Right cardiac atrium (tissue), 5 donors: ENCODE measurements at regions not wholly inside any gene's neighbourhood (a gene's known extent, or its start where the extent isn't known, plus 50 kb on each side); places are given as distances from the start of the nearest gene placed in this dataset.

ENCODE experiments used
- ATAC-seq, 2 donors: fragments of 200-7000 bp; cut with Tn5 transposase; one replicate each; pipeline versions ENCODE4 v1.8.0 to v1.9.1; 2020; ENCODE audit warnings: moderate library complexity in 2 of 2, mild to moderate bottlenecking in 1 of 2
- DNase-seq, 3 donors: peaks; one replicate each; pipeline ENCODE4 v3.0.0-alpha.2; 2020
- H3K27ac ChIP-seq: one replicate; pipeline ENCODE4 v1.5.1; 2013; ENCODE audit warnings: mild to moderate bottlenecking, low read length, control low read depth, moderate library complexity
- H3K27me3 ChIP-seq: one replicate; pipeline ENCODE4 v1.6.1; 2013; ENCODE audit not compliant: control insufficient read depth, insufficient read depth
- H3K4me1 ChIP-seq: one replicate; pipeline ENCODE4 v1.6.1; 2013; ENCODE audit warnings: low read length; ENCODE audit not compliant: control insufficient read depth, insufficient read depth
- H3K4me3 ChIP-seq: one replicate; pipeline ENCODE4 v1.5.1; 2013; ENCODE audit warnings: low read length, control low read depth
- H3K9me3 ChIP-seq: one replicate; pipeline ENCODE4 v1.6.1; 2013; ENCODE audit warnings: low read length; ENCODE audit not compliant: control insufficient read depth
- WGBS: extraction: QIAGEN DNeasy Blood & Tissue Kit; methylation state at CpG from one replicate; pipeline ENCODE4 v1.1.7; 2013; 5-methylcytosine and 5-hydroxymethylcytosine counted together
- intact Hi-C, 4 donors: fragments of 100-400 bp; cut with DNase I; formaldehyde crosslinking; loops; one replicate each; pipeline versions ENCODE4 v1.11.0 to v1.14.0; 2022 to 2023
- donor health status: healthy with polysubstance abuse.
- donor health status: DM: no; HTN: yes; CAD: no.
- donor health status: DM: no; HTN: no; CAD: no.
- donor health status: DM: no; HTN: yes; CAD: no; lungs with severe emphysema.
- donor health status: DM: yes; HTN: yes; CAD: no.

- Histone ChIP-seq H3K27me3 (no peaks in the 10 kb centered on the region), H3K4me3 (no peak overlapping the region), H3K9me3 (no peaks in the 10 kb centered on the region), H3K27ac (no peak overlapping the region), H3K4me1 (no peaks in the 10 kb centered on the region)
- DNase-seq (no peak), ATAC-seq (no peak)
- 58% methylated on average over 2 of the region's 2 CpGs for WGBS
- intact Hi-C loops: no loop called here
Observed at GRCh38 chr18:73479477-73479876, 611.7 kb upstream of the NETO1 start.

- 87% methylated on average over 2 of the region's 2 CpGs for WGBS
- ATAC-seq (no peak), DNase-seq (no peak)
- no peak overlapping the region for H3K4me3 ChIP-seq
- H3K4me1 ChIP-seq: no peaks in the 10 kb centered on the region
- no peaks in the 10 kb centered on the region for H3K9me3 ChIP-seq
- no peaks in the 10 kb centered on the region for H3K27me3 ChIP-seq
- H3K27ac ChIP-seq: no peak overlapping the region
- intact Hi-C loops: no loop called here
Observed at GRCh38 chr18:73478191-73478590, 610.4 kb upstream of the NETO1 start.

- intact Hi-C loops: no loop called here
- 89% methylated on average over 3 of the region's 3 CpGs for WGBS
- no peak for DNase-seq
Observed at GRCh38 chr18:73476031-73476430, 608.2 kb upstream of the NETO1 start.

GRCh38 chr18:73462092-73462491 lies 594.3 kb upstream of the NETO1 start:
- H3K27me3 ChIP-seq: no peaks in the 10 kb centered on the region

More at GRCh38 chr18:73476031-73476430, 608.2 kb upstream of the NETO1 start:
- ATAC-seq: no peak
- H3K4me1 ChIP-seq: no peaks in the 10 kb centered on the region
- no peaks in the 10 kb centered on the region for H3K27me3 ChIP-seq
- no peak overlapping the region for H3K27ac ChIP-seq
- no peaks in the 10 kb centered on the region for H3K9me3 ChIP-seq
- no peak overlapping the region for H3K4me3 ChIP-seq

GRCh38 chr18:73461780-73462059 lies 593.9 kb upstream of the NETO1 start:
- intact Hi-C loops: no loop called here
- H3K27ac ChIP-seq: no peak overlapping the region
- ATAC-seq: no peak

More at GRCh38 chr18:73462092-73462491, 594.3 kb upstream of the NETO1 start:
- H3K4me1 ChIP-seq: no peaks in the 10 kb centered on the region
- ATAC-seq (peak; percentile 51 to 64), DNase-seq (no peak)
- no peaks in the 10 kb centered on the region for H3K9me3 ChIP-seq
- no peak overlapping the region for H3K27ac ChIP-seq
- H3K4me3 ChIP-seq: no peak overlapping the region
- intact Hi-C loops: no loop called here
- 8% methylated on average over 2 of the region's 2 CpGs for WGBS

GRCh38 chr18:73461038-73461779 lies 593.4 kb upstream of the NETO1 start:
- no peaks in the 10 kb centered on the region for H3K4me1 ChIP-seq
- intact Hi-C loops: no loop called here
- no peaks in the 10 kb centered on the region for H3K9me3 ChIP-seq
- no peak for DNase-seq
- H3K27me3 ChIP-seq: no peaks in the 10 kb centered on the region
- 77% methylated on average over 12 of the region's 12 CpGs for WGBS
- H3K27ac ChIP-seq: no peak overlapping the region
- H3K4me3 ChIP-seq: no peak overlapping the region
- no peak for ATAC-seq

More at GRCh38 chr18:73461780-73462059, 593.9 kb upstream of the NETO1 start:
- H3K27me3 ChIP-seq: no peaks in the 10 kb centered on the region
- WGBS: 54% methylated on average over 1 of the region's 1 CpG
- H3K4me1 ChIP-seq: no peaks in the 10 kb centered on the region
- no peak for DNase-seq
- H3K4me3 ChIP-seq: no peak overlapping the region
- no peaks in the 10 kb centered on the region for H3K9me3 ChIP-seq

GRCh38 chr18:73458186-73458964 lies 590.6 kb upstream of the NETO1 start:
- H3K4me3 ChIP-seq: no peak overlapping the region
- 36% methylated on average over 6 of the region's 6 CpGs for WGBS
- intact Hi-C loops: no loop called here
- ATAC-seq (peak in 1 of 2 donors; percentile 32), DNase-seq (no peak)
- peak overlapping the region; percentile 50 for H3K27ac ChIP-seq
- no peaks in the 10 kb centered on the region for H3K9me3 ChIP-seq
- H3K27me3 ChIP-seq: no peaks in the 10 kb centered on the region
- no peaks in the 10 kb centered on the region for H3K4me1 ChIP-seq

GRCh38 chr18:73456643-73457042 lies 588.9 kb upstream of the NETO1 start:
- 88% methylated on average over 3 of the region's 3 CpGs for WGBS
- intact Hi-C loops: no loop called here
- DNase-seq (no peak), ATAC-seq (no peak)
- H3K4me1 ChIP-seq: no peaks in the 10 kb centered on the region
- no peak overlapping the region for H3K4me3 ChIP-seq
- no peaks in the 10 kb centered on the region for H3K9me3 ChIP-seq
- H3K27me3 ChIP-seq: no peaks in the 10 kb centered on the region
- H3K27ac ChIP-seq: no peak overlapping the region

GRCh38 chr18:73452866-73453265 lies 585.1 kb upstream of the NETO1 start:
- Histone ChIP-seq H3K4me1 (no peaks in the 10 kb centered on the region), H3K27me3 (no peaks in the 10 kb centered on the region), H3K9me3 (no peaks in the 10 kb centered on the region), H3K4me3 (no peak overlapping the region), H3K27ac (no peak overlapping the region)
- WGBS: 87% methylated on average over 1 of the region's 1 CpG
- DNase-seq (no peak), ATAC-seq (no peak)
- intact Hi-C loops: no loop called here

GRCh38 chr18:73446502-73446901 lies 578.7 kb upstream of the NETO1 start:
- intact Hi-C loops: no loop called here
- H3K9me3 ChIP-seq: no peaks in the 10 kb centered on the region
- no peaks in the 10 kb centered on the region for H3K27me3 ChIP-seq
- no peaks in the 10 kb centered on the region for H3K4me1 ChIP-seq
- DNase-seq (no peak), ATAC-seq (no peak)
- H3K4me3 ChIP-seq: no peak overlapping the region
- no peak overlapping the region for H3K27ac ChIP-seq
- 61% methylated on average over 4 of the region's 4 CpGs for whole genome bisulfite sequencing

- intact Hi-C loops: no loop called here
Observed at GRCh38 chr18:73431620-73432019, 563.8 kb upstream of the NETO1 start.

More at GRCh38 chr18:73431620-73432019, 563.8 kb upstream of the NETO1 start:
- ATAC-seq: no peak
- no peak overlapping the region for H3K4me3 ChIP-seq
- H3K4me1 ChIP-seq: no peaks in the 10 kb centered on the region
- no peak overlapping the region for H3K27ac ChIP-seq
- H3K27me3 ChIP-seq: no peaks in the 10 kb centered on the region
- WGBS: 65% methylated on average over 1 of the region's 1 CpG
- H3K9me3 ChIP-seq: no peaks in the 10 kb centered on the region
- no peak for DNase-seq
